ENCODE measurements at regions not wholly inside any gene's neighbourhood (a gene's known extent, or its start where the extent isn't known, plus 50 kb on each side); places are given as distances from the start of the nearest gene placed in this dataset.
"Not testable (repeated sequence)": the region's sequence is repeated elsewhere in the genome, so short reads cannot be mapped to it uniquely, and the experiment has no call there.

GRCh38 chr2:110335415-110336049, 123.2 kb upstream of the MTLN start:
- intact Hi-C loops (cut with micrococcal nuclease; ENCODE audit: unreplicated experiment); CTCF ChIA-PET; H3K4me3 Mint-ChIP-seq (ENCODE audit: low read depth, unreplicated experiment); H3K36me3 Mint-ChIP-seq (ENCODE audit: insufficient read depth, unreplicated experiment); H3K9me3 Mint-ChIP-seq (ENCODE audit: low read depth, unreplicated experiment); DNase-seq; H3K4me1 Mint-ChIP-seq (ENCODE audit: low read depth, unreplicated experiment); BruUV-seq (replicated peaks); H3K27ac Mint-ChIP-seq (ENCODE audit: unreplicated experiment); H3K27me3 Mint-ChIP-seq (ENCODE audit: unreplicated experiment): not testable (repeated sequence)

- H3K27me3 Mint-ChIP-seq (ENCODE audit: unreplicated experiment); DNase-seq; BruUV-seq (replicated peaks); H3K4me1 Mint-ChIP-seq (ENCODE audit: low read depth, unreplicated experiment); H3K27ac Mint-ChIP-seq (ENCODE audit: unreplicated experiment); H3K36me3 Mint-ChIP-seq (ENCODE audit: insufficient read depth, unreplicated experiment); H3K4me3 Mint-ChIP-seq (ENCODE audit: low read depth, unreplicated experiment); intact Hi-C loops (cut with micrococcal nuclease; ENCODE audit: unreplicated experiment); CTCF ChIA-PET; H3K9me3 Mint-ChIP-seq (ENCODE audit: low read depth, unreplicated experiment): not testable (repeated sequence)
These were observed 121.1 kb upstream of the MTLN start for GRCh38 chr2:110333114-110334095.

- H3K4me3 Mint-ChIP-seq (ENCODE audit: low read depth, unreplicated experiment); intact Hi-C loops (cut with micrococcal nuclease; ENCODE audit: unreplicated experiment); H3K27me3 Mint-ChIP-seq (ENCODE audit: unreplicated experiment); H3K9me3 Mint-ChIP-seq (ENCODE audit: low read depth, unreplicated experiment); BruUV-seq (replicated peaks); H3K4me1 Mint-ChIP-seq (ENCODE audit: low read depth, unreplicated experiment); DNase-seq; H3K27ac Mint-ChIP-seq (ENCODE audit: unreplicated experiment); CTCF ChIA-PET; H3K36me3 Mint-ChIP-seq (ENCODE audit: insufficient read depth, unreplicated experiment): not testable (repeated sequence)
These were observed 119.3 kb upstream of the MTLN start for GRCh38 chr2:110331625-110332024.

- H3K4me1 Mint-ChIP-seq (ENCODE audit: low read depth, unreplicated experiment); H3K36me3 Mint-ChIP-seq (ENCODE audit: insufficient read depth, unreplicated experiment); intact Hi-C loops (cut with micrococcal nuclease; ENCODE audit: unreplicated experiment); H3K27ac Mint-ChIP-seq (ENCODE audit: unreplicated experiment); H3K4me3 Mint-ChIP-seq (ENCODE audit: low read depth, unreplicated experiment); DNase-seq; H3K9me3 Mint-ChIP-seq (ENCODE audit: low read depth, unreplicated experiment); H3K27me3 Mint-ChIP-seq (ENCODE audit: unreplicated experiment); CTCF ChIA-PET; BruUV-seq (replicated peaks): not testable (repeated sequence)
These were observed 117.4 kb upstream of the MTLN start for GRCh38 chr2:110329760-110330159.

- intact Hi-C loops (cut with micrococcal nuclease; ENCODE audit: unreplicated experiment); H3K27me3 Mint-ChIP-seq (ENCODE audit: unreplicated experiment): not testable (repeated sequence)
These were observed 116.8 kb upstream of the MTLN start for GRCh38 chr2:110329158-110329557.

GRCh38 chr2:110328677-110329076, 116.3 kb upstream of the MTLN start:
- H3K4me1 Mint-ChIP-seq (ENCODE audit: low read depth, unreplicated experiment); CTCF ChIA-PET; BruUV-seq (replicated peaks); H3K36me3 Mint-ChIP-seq (ENCODE audit: insufficient read depth, unreplicated experiment); H3K9me3 Mint-ChIP-seq (ENCODE audit: low read depth, unreplicated experiment); intact Hi-C loops (cut with micrococcal nuclease; ENCODE audit: unreplicated experiment); H3K27me3 Mint-ChIP-seq (ENCODE audit: unreplicated experiment); H3K27ac Mint-ChIP-seq (ENCODE audit: unreplicated experiment); H3K4me3 Mint-ChIP-seq (ENCODE audit: low read depth, unreplicated experiment); DNase-seq: not testable (repeated sequence)

More at GRCh38 chr2:110329158-110329557, 116.8 kb upstream of the MTLN start:
- H3K36me3 Mint-ChIP-seq (ENCODE audit: insufficient read depth, unreplicated experiment); BruUV-seq (replicated peaks); H3K27ac Mint-ChIP-seq (ENCODE audit: unreplicated experiment); H3K4me3 Mint-ChIP-seq (ENCODE audit: low read depth, unreplicated experiment); CTCF ChIA-PET; DNase-seq; H3K4me1 Mint-ChIP-seq (ENCODE audit: low read depth, unreplicated experiment); H3K9me3 Mint-ChIP-seq (ENCODE audit: low read depth, unreplicated experiment): not testable (repeated sequence)

GRCh38 chr2:110323832-110324231, 111.5 kb upstream of the MTLN start:
- H3K27ac Mint-ChIP-seq (ENCODE audit: unreplicated experiment); H3K4me1 Mint-ChIP-seq (ENCODE audit: low read depth, unreplicated experiment); DNase-seq; H3K27me3 Mint-ChIP-seq (ENCODE audit: unreplicated experiment); BruUV-seq (replicated peaks); H3K9me3 Mint-ChIP-seq (ENCODE audit: low read depth, unreplicated experiment); H3K4me3 Mint-ChIP-seq (ENCODE audit: low read depth, unreplicated experiment); intact Hi-C loops (cut with micrococcal nuclease; ENCODE audit: unreplicated experiment); H3K36me3 Mint-ChIP-seq (ENCODE audit: insufficient read depth, unreplicated experiment); CTCF ChIA-PET: not testable (repeated sequence)

GRCh38 chr2:110322535-110322934, 110.2 kb upstream of the MTLN start:
- H3K36me3 Mint-ChIP-seq (ENCODE audit: insufficient read depth, unreplicated experiment); H3K9me3 Mint-ChIP-seq (ENCODE audit: low read depth, unreplicated experiment); H3K4me1 Mint-ChIP-seq (ENCODE audit: low read depth, unreplicated experiment); H3K4me3 Mint-ChIP-seq (ENCODE audit: low read depth, unreplicated experiment); CTCF ChIA-PET; DNase-seq; H3K27me3 Mint-ChIP-seq (ENCODE audit: unreplicated experiment); H3K27ac Mint-ChIP-seq (ENCODE audit: unreplicated experiment); intact Hi-C loops (cut with micrococcal nuclease; ENCODE audit: unreplicated experiment); BruUV-seq (replicated peaks): not testable (repeated sequence)

- H3K27me3 Mint-ChIP-seq (ENCODE audit: unreplicated experiment); H3K4me1 Mint-ChIP-seq (ENCODE audit: low read depth, unreplicated experiment); H3K27ac Mint-ChIP-seq (ENCODE audit: unreplicated experiment); BruUV-seq (replicated peaks); H3K4me3 Mint-ChIP-seq (ENCODE audit: low read depth, unreplicated experiment); DNase-seq; H3K36me3 Mint-ChIP-seq (ENCODE audit: insufficient read depth, unreplicated experiment); CTCF ChIA-PET; intact Hi-C loops (cut with micrococcal nuclease; ENCODE audit: unreplicated experiment); H3K9me3 Mint-ChIP-seq (ENCODE audit: low read depth, unreplicated experiment): not testable (repeated sequence)
These were observed 108.7 kb upstream of the MTLN start for GRCh38 chr2:110320834-110321563.

Data from Calu3 (cell line).